Skeletal muscle satellite cell (primary cell): ENCODE measurements at regions not wholly inside any gene's neighbourhood (a gene's known extent, or its start where the extent isn't known, plus 50 kb on each side); places are given as distances from the start of the nearest gene placed in this dataset.
"Not testable (repeated sequence)": the region's sequence is repeated elsewhere in the genome, so short reads cannot be mapped to it uniquely, and the experiment has no call there.

ENCODE experiments used
- H3K27me3 ChIP-seq: 2 replicates; pipeline ENCODE4 v1.7.0; 2013; ENCODE audit warnings: low read length; ENCODE audit not compliant: control insufficient read depth, insufficient read depth
- H3K36me3 ChIP-seq: 2 replicates; pipeline ENCODE4 v1.7.0; 2013; ENCODE audit warnings: mild to moderate bottlenecking, control low read depth, low read length; ENCODE audit not compliant: insufficient read depth
- H3K4me1 ChIP-seq: 2 replicates; pipeline ENCODE4 v1.7.0; 2013; ENCODE audit warnings: low read length; ENCODE audit not compliant: control insufficient read depth, insufficient read depth
- H3K4me2 ChIP-seq: 2 replicates; pipeline ENCODE4 v1.7.0; 2013; ENCODE audit warnings: mild to moderate bottlenecking, low read length
- H3K4me3 ChIP-seq: 2 replicates; pipeline ENCODE4 v1.7.0; 2013; ENCODE audit warnings: low read length
- H3K9ac ChIP-seq: 2 replicates; pipeline ENCODE4 v1.7.0; 2013; ENCODE audit warnings: mild to moderate bottlenecking, low read depth, low read length, moderate library complexity
- H3K9me3 ChIP-seq: replicated peaks from 2 replicates; pipeline ENCODE4 v1.7.0; 2013; ENCODE audit warnings: mild to moderate bottlenecking, control low read depth, low read length

DNA sequence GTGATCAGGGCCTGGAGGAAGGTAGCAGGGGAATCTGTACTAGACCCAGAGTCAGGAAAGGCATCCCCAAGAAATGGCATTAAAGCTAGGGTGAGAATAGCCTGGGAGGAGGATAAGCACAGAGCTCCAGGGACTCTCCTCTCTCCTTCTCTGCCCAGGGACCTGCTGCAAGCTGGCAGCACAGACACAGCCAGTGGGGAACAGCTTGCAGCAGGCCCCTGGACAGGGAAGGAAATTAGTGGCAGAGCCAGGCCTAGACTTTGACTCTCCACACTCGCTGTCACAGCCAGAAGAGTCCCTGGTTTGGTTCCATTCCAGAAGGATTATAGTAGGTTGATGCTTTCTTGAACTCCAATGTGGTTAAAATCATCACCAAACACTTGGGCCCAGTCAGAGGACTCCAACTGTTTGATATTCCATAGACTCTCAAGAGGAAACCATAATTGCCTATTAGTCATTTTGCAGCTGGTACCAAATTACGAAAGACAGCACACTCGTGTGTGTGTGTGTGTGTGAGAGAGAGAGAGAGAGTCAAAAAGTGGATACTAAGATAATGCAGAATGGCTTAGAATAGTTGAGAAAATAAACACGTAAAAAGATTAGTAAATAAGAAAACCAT lies 95.5 kb upstream of the ATP8B1 start:
- no peak overlapping the region for H3K4me3 ChIP-seq
- no peaks in the 10 kb centered on the region for H3K9me3 ChIP-seq
- no peak overlapping the region for H3K9ac ChIP-seq

DNA sequence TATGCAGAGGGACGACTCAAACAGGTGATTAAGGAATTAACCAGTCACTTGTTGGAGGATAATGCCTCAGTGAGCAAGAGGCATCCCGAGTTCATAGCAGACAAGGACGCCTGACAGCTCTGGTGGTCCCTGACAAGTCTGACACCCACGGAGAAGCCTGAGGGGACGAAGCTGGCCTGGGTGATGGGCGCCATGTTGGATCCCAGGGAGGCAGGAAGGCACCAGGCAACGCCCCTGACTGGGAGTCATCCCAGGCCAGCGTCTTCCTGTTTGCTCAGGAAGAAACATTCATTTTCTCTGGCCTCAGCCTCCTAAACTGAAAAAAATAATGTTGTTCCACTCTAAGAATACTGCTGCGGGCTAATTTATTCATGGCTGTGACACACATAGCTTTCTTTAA lies 92.1 kb upstream of the ATP8B1 start:
- H3K9ac ChIP-seq: no peak overlapping the region
- no peaks in the 10 kb centered on the region for H3K9me3 ChIP-seq
- no peak overlapping the region for H3K4me2 ChIP-seq
- no peak overlapping the region for H3K4me3 ChIP-seq
- H3K36me3 ChIP-seq: no peaks in the 10 kb centered on the region
- H3K27me3 ChIP-seq: peaks cover 18% of the 10 kb centered on the region
- peaks cover 16% of the 10 kb centered on the region for H3K4me1 ChIP-seq

More for the DNA sequence above, 95.5 kb upstream of the ATP8B1 start:
- Histone ChIP-seq H3K4me2 (no peak overlapping the region), H3K4me1 (peaks cover 16% of the 10 kb centered on the region), H3K27me3 (no peaks in the 10 kb centered on the region), H3K36me3 (no peaks in the 10 kb centered on the region)

DNA sequence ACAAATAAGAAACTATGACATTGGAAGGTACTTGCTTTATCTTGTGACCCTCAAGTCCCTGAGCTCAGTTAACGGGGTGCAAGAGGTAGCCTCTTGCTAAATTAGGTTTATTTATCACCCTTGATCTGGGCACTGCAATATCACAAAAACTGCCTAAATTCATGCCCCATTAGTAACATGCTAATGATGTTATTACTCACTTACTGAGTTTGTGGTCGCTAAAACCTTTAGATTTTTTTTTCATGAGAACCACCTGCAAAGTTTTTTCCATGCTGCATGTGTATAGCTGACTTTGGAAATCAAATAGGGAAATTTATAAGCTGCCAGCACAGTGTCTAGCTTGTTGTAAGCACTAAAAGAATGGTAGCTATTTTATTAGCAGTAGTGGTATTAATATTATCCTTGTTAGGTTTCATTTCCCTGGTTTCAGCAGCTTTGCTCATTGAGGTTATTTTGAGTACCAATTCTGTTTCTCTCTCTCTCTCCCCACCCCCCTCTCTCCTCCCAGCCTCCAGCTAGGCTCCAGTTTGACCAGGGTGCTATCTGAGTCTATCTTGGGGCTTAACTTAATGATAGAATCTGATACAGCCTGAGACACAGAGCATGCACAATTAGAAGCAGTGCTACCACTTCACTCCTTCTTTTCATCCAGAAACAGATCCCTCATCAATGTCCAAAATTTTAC lies 88.7 kb upstream of the ATP8B1 start:
- no peak overlapping the region for H3K9ac ChIP-seq
- H3K4me3 ChIP-seq: no peak overlapping the region
- no peaks in the 10 kb centered on the region for H3K4me1 ChIP-seq
- H3K36me3 ChIP-seq: no peaks in the 10 kb centered on the region
- peaks cover 6% of the 10 kb centered on the region for H3K9me3 ChIP-seq
- no peak overlapping the region for H3K4me2 ChIP-seq
- H3K27me3 ChIP-seq: peaks cover 18% of the 10 kb centered on the region

DNA sequence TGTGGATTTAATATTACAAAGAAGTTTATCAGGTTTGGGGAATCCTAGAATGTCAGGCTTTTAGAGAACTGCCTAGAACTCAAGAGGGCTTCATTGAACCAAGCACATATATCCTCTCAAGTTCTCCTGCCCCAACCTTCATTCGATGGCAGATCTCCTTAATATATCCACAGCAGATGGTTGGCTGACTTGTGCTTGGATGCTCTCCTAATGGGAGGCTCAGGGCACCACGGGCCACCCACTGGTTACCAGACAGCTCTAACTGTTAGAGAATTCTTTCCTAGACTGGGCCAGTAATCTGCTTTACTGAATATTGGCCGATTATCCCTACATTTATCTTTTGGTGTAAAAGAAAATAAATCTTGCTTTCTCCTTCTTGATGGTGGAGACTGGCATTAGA lies 87.2 kb upstream of the ATP8B1 start:
- H3K4me1 ChIP-seq: no peaks in the 10 kb centered on the region
- peaks cover 18% of the 10 kb centered on the region for H3K27me3 ChIP-seq
- H3K4me3 ChIP-seq: no peak overlapping the region
- H3K4me2 ChIP-seq: no peak overlapping the region
- no peak overlapping the region for H3K9ac ChIP-seq
- H3K36me3 ChIP-seq: no peaks in the 10 kb centered on the region
- H3K9me3 ChIP-seq: peaks cover 6% of the 10 kb centered on the region

DNA sequence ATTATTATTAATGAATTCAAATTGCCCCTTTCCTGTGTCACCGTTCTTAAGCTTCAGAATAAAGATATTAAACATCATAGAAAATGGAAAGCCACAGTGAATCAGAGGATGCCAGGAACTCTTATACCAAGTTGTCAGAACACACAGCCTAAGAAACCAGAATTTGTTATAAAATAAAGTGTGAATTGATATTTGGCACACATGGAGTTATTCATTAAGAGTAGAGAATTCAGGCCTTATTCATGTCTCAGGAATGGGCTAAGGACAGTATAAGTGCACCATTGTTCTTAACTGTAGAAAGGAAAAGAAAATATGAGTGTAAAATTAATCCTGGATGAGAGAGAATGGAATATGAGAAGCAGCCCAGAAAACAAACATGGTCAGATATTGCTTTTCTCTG lies 86.7 kb upstream of the ATP8B1 start:
- peaks cover 18% of the 10 kb centered on the region for H3K27me3 ChIP-seq
- H3K4me3 ChIP-seq: no peak overlapping the region
- H3K4me2 ChIP-seq: no peak overlapping the region
- peaks cover 6% of the 10 kb centered on the region for H3K9me3 ChIP-seq
- no peaks in the 10 kb centered on the region for H3K36me3 ChIP-seq
- no peak overlapping the region for H3K9ac ChIP-seq
- no peaks in the 10 kb centered on the region for H3K4me1 ChIP-seq

DNA sequence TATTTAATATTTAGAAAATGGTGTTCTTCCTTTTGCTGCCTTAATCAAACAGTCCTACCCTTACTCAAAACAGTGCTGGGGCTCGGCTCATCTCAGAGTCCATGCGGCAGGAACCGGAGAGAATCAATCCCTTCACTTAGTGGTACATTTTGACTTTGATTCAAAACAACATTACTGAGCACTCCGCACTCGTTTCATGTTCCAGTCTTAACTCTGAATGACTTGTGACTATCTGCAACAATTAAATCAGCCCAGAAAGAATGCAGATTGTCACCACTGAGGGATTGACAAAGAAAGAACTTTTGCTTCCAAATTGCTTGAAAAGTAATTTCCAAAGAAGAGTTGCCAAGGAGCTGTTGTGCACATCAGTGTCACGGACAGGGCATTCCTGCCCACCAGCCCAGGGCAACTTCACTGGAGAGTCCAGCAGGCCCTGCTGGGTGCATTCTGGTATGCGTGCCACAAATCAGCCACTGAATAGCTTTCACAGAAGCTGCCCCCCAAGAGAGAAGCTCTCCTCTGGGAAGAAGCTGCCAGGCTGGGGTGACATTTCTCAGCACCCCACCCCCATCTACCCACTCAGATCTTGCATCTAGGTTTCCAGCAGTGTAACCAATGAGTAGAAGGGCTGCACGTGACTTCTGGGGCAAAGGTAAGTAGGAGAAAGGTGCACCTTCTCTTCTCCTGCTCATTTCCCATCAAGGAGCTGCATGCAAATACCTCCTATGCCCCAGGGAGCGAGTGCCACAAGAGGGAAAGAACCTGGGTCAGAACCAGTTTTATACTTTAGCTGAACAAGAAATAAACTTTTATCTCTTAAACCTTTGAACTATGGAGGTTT lies 84.6 kb upstream of the ATP8B1 start:
- Histone ChIP-seq H3K4me1 (no peaks in the 10 kb centered on the region), H3K4me2 (no peak overlapping the region), H3K36me3 (no peaks in the 10 kb centered on the region), H3K9ac (no peak overlapping the region), H3K9me3 (peaks cover 6% of the 10 kb centered on the region), H3K4me3 (no peak overlapping the region), H3K27me3 (peaks cover 15% of the 10 kb centered on the region)

DNA sequence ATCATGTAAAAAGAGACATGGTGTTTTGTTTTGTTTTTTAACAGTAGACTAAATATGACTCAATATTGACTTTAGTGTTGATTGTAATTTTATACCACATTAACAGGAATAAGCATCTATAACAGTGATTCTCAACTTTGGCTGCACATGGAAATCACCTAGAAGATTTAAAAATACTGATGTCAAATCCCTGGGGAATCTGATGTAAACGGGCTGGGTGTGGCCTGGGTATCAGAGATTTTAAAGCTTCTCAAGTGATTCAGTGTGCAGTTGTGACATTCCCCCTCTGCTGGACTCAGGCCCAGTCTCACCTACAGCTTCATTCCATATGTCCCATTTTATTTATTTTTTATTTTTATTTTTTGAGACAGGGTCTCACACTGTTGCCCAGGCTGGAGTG lies 82.8 kb upstream of the ATP8B1 start:
- Histone ChIP-seq H3K36me3 (no peaks in the 10 kb centered on the region), H3K4me2 (no peak overlapping the region), H3K9ac (no peak overlapping the region), H3K27me3 (peaks cover 2% of the 10 kb centered on the region), H3K9me3 (peaks cover 6% of the 10 kb centered on the region), H3K4me3 (no peak overlapping the region), H3K4me1 (no peaks in the 10 kb centered on the region)

DNA sequence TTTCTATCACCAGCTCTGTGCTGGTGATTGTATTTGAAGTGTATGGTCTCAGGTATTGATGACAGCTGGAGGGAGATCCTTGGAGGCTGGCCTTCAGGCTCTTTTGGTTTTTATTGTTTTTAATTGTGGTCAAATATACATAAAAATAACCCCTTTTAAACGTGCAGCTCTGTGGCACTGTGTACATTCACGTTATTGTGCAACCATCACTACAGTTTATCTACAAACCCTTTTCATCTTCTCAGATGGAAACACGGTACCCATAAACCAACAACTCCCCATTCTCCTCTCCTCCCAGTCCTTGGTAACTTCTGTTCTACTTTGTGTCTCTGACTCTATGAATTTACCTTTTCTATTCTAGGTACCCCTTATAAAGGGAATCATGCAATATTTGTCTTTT lies 79.3 kb upstream of the ATP8B1 start:
- no peak overlapping the region for H3K4me2 ChIP-seq
- no peak overlapping the region for H3K9ac ChIP-seq
- H3K9me3 ChIP-seq: peaks cover 3% of the 10 kb centered on the region
- H3K4me3 ChIP-seq: no peak overlapping the region
- H3K36me3 ChIP-seq: no peaks in the 10 kb centered on the region
- no peaks in the 10 kb centered on the region for H3K4me1 ChIP-seq
- no peaks in the 10 kb centered on the region for H3K27me3 ChIP-seq

DNA sequence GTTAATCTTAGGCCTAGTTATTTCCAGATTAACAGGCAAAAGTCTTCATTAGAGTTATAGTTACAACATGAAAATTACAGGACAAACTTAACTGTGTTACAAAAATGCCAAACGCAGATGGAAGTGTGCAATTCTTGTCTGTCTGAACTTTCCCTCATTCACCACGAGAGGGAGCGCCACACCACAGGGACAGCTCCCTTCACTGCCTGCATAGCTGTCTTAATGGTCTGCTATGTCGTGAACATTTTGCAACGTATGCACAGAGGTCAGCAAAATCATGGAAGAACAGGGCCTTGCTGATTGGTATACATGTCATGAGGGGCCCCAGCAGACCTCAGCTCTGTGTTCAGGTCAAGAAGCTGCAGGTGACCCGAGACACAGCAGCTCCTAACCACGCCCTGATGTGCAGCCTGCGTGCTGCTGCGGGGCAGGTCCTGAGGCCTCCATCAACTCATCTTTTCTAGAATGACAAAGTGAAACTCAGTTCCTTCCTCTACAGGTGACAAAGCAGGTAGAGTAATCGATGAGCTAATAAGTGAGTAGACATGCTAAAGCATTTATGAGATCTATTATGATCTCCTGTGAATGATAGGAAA lies 78.8 kb upstream of the ATP8B1 start:
- Histone ChIP-seq H3K9ac (no peak overlapping the region), H3K4me1 (no peaks in the 10 kb centered on the region), H3K4me2 (no peak overlapping the region), H3K36me3 (no peaks in the 10 kb centered on the region), H3K4me3 (no peak overlapping the region), H3K27me3 (no peaks in the 10 kb centered on the region), H3K9me3 (peaks cover 3% of the 10 kb centered on the region)

DNA sequence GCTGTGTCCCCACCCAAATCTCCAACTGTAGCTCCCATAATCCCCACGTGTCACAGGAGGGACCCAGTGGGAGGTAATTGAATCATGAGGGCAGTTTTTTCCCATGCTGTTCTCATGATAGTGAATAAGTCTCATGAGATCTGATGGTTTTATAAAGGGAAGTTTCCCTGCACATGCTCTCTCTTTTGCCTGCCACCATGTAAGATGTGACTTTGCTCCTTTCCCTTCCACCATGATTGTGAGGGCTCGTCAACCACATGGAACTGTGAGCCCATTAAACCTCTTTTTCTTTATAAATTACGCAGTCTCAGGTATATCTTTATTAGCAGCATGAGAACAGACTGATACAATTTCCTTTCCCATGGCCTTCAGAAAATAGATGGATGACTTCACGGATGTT lies 76.8 kb upstream of the ATP8B1 start:
- not testable (repeated sequence) for H3K9me3 ChIP-seq, H3K4me2 ChIP-seq, H3K9ac ChIP-seq, H3K27me3 ChIP-seq, H3K36me3 ChIP-seq, H3K4me1 ChIP-seq, H3K4me3 ChIP-seq

DNA sequence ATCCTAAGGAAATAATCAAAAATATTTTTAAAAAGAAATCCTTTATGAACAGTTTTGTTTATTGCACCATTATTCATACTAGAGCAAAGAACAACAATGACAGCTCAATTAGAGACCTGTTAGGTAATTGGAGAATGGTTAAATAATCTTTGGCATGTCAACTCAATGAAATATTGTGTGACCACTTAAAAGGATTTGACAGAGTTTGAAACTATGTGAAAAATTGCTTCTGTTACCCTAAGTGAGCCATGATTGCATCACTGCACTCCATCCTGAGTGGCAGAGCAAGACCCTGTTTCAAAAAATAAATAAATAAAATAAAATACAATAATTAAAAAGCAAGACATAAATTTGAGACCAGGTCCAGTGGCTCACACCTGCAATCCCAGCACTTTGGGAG lies 66.1 kb upstream of the ATP8B1 start:
- Histone ChIP-seq H3K9ac (no peak overlapping the region), H3K4me3 (no peak overlapping the region), H3K36me3 (no peaks in the 10 kb centered on the region), H3K4me2 (no peak overlapping the region), H3K4me1 (no peaks in the 10 kb centered on the region), H3K9me3 (no peaks in the 10 kb centered on the region), H3K27me3 (no peaks in the 10 kb centered on the region)
